ENCODE measurements at regions not wholly inside any gene's neighbourhood (a gene's known extent, or its start where the extent isn't known, plus 50 kb on each side); places are given as distances from the start of the nearest gene placed in this dataset.

DNA sequence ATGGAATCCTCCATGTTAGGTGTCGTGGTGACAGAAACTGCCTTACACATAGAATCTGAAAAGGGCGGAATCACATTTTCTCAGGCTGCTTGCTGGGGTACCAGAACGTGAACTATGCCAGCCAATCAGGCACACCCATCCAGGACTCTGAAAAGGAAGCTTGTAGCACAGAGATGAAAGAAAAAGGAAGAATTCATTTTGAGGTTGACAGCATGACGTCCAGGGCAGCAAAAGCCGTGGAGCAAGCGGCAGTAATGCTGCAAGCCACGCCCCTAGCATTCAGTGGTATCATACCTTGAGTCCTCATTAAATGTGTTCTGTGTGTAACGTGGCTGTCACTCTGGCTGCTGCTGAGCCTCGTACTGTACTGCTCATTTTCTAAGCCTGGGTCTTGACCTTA is 304.0 kb downstream of the DYSF start:
- H3K27me3 ChIP-seq (ENCODE audit: control insufficient read depth, insufficient read depth, low read length), result no peaks in the 10 kb centered on the region
- H3K9ac ChIP-seq (ENCODE audit: low read length), result no peak overlapping the region
- H3K4me1 ChIP-seq (ENCODE audit: control insufficient read depth, insufficient read depth, low read length), result no peaks in the 10 kb centered on the region
- H3K4me3 ChIP-seq (ENCODE audit: low read length), result no peak overlapping the region
- no peaks in the 10 kb centered on the region for H3K36me3 ChIP-seq (ENCODE audit: control insufficient read depth, insufficient read depth, low read length)
- no peak overlapping the region for H3K27ac ChIP-seq (ENCODE audit: low read depth, low read length)

DNA sequence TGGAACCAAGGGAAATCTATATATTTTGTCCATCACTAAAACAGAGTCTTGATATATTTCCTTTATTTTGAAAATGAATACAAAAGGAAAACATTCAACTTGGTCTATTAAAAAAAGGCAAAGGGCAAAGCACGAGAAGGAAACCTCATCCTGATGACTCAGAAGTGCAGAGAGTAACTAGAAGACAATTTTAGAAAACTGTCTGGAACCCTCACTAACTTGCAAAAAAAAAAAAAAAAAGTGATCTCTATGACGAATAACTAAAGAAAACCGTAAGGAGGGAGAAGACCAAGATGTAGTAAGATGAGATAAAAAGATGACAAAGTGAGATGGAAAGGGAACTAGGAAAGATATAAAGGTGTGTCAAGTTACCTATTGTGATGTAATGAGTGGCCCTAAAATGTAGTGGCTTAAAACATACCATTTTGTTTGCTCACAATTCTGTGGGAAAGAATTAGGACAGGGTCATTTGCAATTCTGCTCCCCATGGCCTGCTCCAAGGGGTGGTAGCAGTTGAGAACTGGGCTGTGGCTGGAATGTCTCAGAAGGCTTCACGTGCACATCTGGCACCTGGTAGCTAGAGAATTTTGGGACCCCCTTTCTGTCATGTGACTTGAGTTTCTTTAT is 303.0 kb downstream of the DYSF start:
- H3K9ac ChIP-seq (ENCODE audit: low read length), result no peak overlapping the region
- no peak overlapping the region for H3K27ac ChIP-seq (ENCODE audit: low read depth, low read length)
- no peaks in the 10 kb centered on the region for H3K27me3 ChIP-seq (ENCODE audit: control insufficient read depth, insufficient read depth, low read length)
- no peaks in the 10 kb centered on the region for H3K36me3 ChIP-seq (ENCODE audit: control insufficient read depth, insufficient read depth, low read length)
- no peak overlapping the region for H3K4me3 ChIP-seq (ENCODE audit: low read length)
- H3K4me1 ChIP-seq (ENCODE audit: control insufficient read depth, insufficient read depth, low read length), result no peaks in the 10 kb centered on the region

DNA sequence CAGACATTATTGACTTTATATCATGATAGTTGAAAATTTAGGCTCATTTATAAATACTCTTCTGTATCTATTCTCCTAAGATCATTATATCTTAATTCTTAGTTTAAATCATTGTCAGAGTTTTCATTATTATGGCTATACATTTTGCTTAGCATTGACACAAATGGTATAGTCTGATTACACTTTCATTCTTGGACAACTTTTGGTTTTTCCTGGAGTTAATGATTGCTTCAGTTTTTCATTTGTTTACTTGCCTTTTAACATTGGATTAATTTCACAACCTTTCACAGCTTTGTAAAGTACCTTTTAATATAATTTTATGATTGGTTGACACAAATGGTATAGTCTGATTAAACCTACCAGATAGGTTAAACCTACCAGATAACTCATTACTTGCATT is 298.2 kb downstream of the DYSF start:
- Histone ChIP-seq H3K27ac (ENCODE audit: low read depth, low read length) (no peak overlapping the region), H3K4me1 (ENCODE audit: control insufficient read depth, insufficient read depth, low read length) (peaks cover 32% of the 10 kb centered on the region), H3K27me3 (ENCODE audit: control insufficient read depth, insufficient read depth, low read length) (no peaks in the 10 kb centered on the region), H3K9ac (ENCODE audit: low read length) (no peak overlapping the region), H3K4me3 (ENCODE audit: low read length) (no peak overlapping the region), H3K36me3 (ENCODE audit: control insufficient read depth, insufficient read depth, low read length) (no peaks in the 10 kb centered on the region)

DNA sequence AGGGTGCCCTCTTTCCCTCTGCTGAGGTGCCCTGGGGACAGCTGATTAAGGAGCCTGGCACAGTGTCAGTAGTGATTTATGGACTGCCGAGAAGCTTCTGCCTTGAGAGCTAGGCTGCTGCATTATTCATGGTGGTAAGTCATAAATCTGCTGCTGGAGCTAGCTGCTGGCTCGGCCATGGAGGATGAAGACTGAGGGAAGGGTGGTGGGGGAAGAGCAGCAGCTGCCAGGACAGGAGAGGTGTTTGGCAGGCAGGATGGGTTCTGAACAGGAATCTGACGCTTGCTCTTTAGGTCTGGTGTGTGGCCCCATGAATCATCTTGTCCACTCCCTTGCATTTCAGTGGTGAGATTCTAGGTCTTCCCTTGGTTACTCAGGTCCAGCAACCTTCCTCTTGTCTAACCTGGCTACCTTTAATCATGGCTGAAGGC is 296.3 kb downstream of the DYSF start:
- no peak overlapping the region for H3K27ac ChIP-seq (ENCODE audit: low read depth, low read length)
- H3K27me3 ChIP-seq (ENCODE audit: control insufficient read depth, insufficient read depth, low read length), result no peaks in the 10 kb centered on the region
- H3K9ac ChIP-seq (ENCODE audit: low read length), result no peak overlapping the region
- H3K4me1 ChIP-seq (ENCODE audit: control insufficient read depth, insufficient read depth, low read length), result peaks cover 33% of the 10 kb centered on the region
- no peaks in the 10 kb centered on the region for H3K36me3 ChIP-seq (ENCODE audit: control insufficient read depth, insufficient read depth, low read length)
- H3K4me3 ChIP-seq (ENCODE audit: low read length), result no peak overlapping the region

DNA sequence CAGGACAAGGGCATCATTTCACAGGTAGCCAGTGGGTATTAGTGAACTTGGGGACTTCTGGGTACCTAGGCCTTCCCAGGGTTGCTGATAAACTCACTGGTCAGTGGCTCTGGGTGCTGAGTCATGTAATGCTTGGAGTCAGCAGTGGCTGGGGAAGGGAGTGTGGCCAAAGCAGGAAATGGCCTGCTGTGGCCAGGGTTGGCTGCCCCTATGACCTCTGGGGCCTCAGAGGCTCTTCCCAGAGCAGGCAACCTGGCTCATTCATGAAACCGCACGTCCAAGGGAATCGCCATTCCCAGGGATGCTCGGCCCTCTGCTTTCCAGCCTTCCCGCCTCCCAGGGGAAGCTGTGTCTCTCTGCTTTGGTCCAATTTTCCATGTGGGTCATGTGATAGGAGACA is 294.9 kb downstream of the DYSF start:
- H3K27me3 ChIP-seq (ENCODE audit: control insufficient read depth, insufficient read depth, low read length), result no peaks in the 10 kb centered on the region
- no peak overlapping the region for H3K9ac ChIP-seq (ENCODE audit: low read length)
- peaks cover 33% of the 10 kb centered on the region for H3K4me1 ChIP-seq (ENCODE audit: control insufficient read depth, insufficient read depth, low read length)
- peak overlapping the region; percentile 74 for H3K27ac ChIP-seq (ENCODE audit: low read depth, low read length)
- no peak overlapping the region for H3K4me3 ChIP-seq (ENCODE audit: low read length)
- H3K36me3 ChIP-seq (ENCODE audit: control insufficient read depth, insufficient read depth, low read length), result no peaks in the 10 kb centered on the region

DNA sequence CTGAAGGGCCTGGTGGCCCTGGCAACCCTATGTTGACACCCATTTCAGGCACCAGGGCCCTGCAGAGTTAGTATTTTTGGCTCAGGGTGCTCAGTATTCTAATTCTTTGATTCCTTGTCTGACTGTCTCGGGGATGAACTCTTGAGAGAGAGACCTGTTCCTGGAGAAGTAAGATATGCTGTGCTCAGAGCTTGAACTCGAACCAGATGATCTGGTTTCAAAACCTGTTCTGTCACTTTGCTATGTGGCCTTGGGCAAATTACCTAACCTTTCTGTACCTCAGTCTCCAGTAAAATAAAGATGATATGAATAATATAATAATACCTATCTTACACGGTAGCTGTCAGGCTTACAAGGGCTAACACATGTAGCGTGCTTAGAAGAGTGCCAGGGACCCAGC is 294.2 kb downstream of the DYSF start:
- Histone ChIP-seq H3K4me1 (ENCODE audit: control insufficient read depth, insufficient read depth, low read length) (peaks cover 38% of the 10 kb centered on the region), H3K9ac (ENCODE audit: low read length) (no peak overlapping the region), H3K27me3 (ENCODE audit: control insufficient read depth, insufficient read depth, low read length) (no peaks in the 10 kb centered on the region), H3K27ac (ENCODE audit: low read depth, low read length) (peak overlapping the region; percentile 74), H3K36me3 (ENCODE audit: control insufficient read depth, insufficient read depth, low read length) (no peaks in the 10 kb centered on the region), H3K4me3 (ENCODE audit: low read length) (no peak overlapping the region)

DNA sequence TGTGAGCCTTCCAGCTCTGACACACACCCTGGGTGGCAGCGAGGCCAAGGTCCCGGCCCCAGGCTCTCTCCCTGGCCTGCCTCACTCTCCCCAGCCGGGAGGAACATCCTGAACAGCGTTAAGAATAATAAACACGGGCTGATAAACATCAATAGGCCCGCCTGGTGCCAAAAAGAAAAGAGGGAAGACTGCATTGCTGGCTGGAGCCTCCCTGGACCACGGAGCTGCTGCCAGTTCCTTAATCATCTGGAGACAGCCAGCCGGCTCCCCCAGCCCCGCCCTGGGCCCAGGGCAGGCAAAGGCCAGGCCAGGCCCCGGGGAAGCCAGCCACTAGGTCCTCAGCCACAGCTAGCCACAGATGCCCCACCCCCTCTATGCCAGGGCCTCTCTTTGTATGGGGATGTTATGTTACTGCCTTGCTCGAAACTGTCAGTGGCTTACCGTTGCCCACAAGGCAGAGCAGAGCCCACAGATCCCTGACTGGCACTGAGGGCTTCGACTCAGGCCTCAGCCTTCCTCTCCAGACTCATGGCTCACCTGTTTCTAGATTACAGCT is 293.7 kb downstream of the DYSF start:
- Histone ChIP-seq H3K27ac (ENCODE audit: low read depth, low read length) (peak overlapping the region; percentile 74), H3K36me3 (ENCODE audit: control insufficient read depth, insufficient read depth, low read length) (no peaks in the 10 kb centered on the region), H3K4me3 (ENCODE audit: low read length) (no peak overlapping the region), H3K27me3 (ENCODE audit: control insufficient read depth, insufficient read depth, low read length) (no peaks in the 10 kb centered on the region), H3K9ac (ENCODE audit: low read length) (no peak overlapping the region), H3K4me1 (ENCODE audit: control insufficient read depth, insufficient read depth, low read length) (peaks cover 42% of the 10 kb centered on the region)

DNA sequence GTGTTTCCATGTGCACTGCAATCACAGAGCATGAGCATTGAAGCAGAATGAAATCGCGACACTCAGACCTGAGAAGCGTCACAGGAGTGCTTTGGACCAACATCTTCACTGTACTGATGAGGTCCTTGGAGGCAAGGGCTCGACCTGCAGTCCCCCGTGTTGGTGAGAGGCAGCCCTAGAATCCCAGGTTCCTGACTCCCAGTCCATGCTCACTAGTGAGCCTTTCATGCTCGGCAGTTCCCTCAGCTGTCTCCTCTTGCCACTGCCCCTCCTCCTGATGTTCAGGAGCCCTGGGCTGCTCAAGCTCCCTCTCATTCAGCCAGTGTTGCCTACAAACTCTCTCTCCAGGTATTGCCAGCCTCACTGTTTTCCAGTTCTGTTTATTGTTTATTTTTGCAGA is 291.4 kb downstream of the DYSF start:
- Histone ChIP-seq H3K36me3 (ENCODE audit: control insufficient read depth, insufficient read depth, low read length) (no peaks in the 10 kb centered on the region), H3K27me3 (ENCODE audit: control insufficient read depth, insufficient read depth, low read length) (no peaks in the 10 kb centered on the region), H3K9ac (ENCODE audit: low read length) (no peak overlapping the region), H3K4me3 (ENCODE audit: low read length) (no peak overlapping the region), H3K4me1 (ENCODE audit: control insufficient read depth, insufficient read depth, low read length) (peaks cover 36% of the 10 kb centered on the region), H3K27ac (ENCODE audit: low read depth, low read length) (no peak overlapping the region)

DNA sequence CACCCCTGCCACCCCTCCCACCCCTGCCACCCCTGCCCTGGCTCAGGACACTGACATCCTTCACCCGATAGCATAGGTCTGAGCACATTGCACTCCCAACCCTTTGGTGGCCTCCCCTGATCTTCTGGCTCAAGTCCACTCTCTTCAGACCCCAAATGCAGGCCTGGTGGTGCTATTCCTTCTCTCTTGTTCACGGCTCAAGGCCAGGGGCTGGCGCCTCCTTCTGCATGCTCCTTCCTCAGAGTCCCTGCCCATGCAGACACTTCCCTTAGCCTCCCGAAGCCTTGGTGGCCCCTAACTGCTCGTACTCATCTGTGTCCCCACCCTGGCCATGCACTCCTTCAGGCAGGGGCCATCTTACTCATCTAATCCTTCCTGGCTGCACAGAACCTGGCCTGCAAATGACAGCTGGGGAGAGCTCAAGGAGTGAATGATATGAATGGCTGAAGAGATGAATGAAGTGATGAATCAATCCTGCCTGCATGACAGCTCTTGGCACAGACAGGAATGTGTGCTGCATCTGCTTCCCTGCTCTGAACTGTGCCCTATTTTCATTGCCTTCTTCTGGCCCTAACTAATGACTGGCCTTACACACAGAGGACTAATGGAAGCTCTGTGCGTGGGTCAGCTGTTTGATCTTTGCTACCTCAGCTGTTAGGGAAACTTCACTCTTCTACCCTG is 290.8 kb downstream of the DYSF start:
- Histone ChIP-seq H3K27me3 (ENCODE audit: control insufficient read depth, insufficient read depth, low read length) (no peaks in the 10 kb centered on the region), H3K36me3 (ENCODE audit: control insufficient read depth, insufficient read depth, low read length) (no peaks in the 10 kb centered on the region), H3K4me1 (ENCODE audit: control insufficient read depth, insufficient read depth, low read length) (peaks cover 30% of the 10 kb centered on the region), H3K4me3 (ENCODE audit: low read length) (no peak overlapping the region), H3K9ac (ENCODE audit: low read length) (no peak overlapping the region), H3K27ac (ENCODE audit: low read depth, low read length) (no peak overlapping the region)

DNA sequence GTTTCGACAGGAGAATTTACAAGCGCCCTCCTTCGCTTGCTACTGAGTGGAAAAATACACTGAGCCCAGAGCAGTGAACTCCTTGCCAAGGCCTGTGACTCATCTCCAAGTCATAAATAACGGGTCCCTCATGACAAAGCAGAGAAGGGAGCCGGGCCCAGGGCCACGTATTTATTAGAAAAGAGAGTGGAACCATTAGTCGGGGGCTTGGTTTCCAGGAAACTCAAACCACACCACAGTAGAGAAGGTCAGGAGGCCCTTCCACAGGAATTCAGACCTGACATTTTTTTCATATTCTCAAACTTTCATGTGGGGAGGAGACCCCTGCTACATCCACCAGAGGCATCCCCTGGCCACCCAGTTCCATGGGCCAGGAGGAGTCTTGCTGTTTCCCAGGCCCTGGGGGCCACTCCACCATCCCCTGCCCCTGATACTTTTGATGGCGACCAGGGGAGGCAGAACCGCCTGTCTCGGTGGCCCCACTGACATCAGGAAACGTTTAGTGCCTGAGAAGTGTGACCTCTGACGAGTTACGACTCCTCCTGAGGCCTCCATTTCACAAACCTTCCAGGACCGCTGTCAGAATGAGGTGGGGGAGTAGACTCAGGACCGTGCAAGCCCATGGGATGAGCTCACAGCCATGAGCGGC is 289.7 kb downstream of the DYSF start:
- Histone ChIP-seq H3K9ac (ENCODE audit: low read length) (no peak overlapping the region), H3K36me3 (ENCODE audit: control insufficient read depth, insufficient read depth, low read length) (no peaks in the 10 kb centered on the region), H3K4me3 (ENCODE audit: low read length) (no peak overlapping the region), H3K4me1 (ENCODE audit: control insufficient read depth, insufficient read depth, low read length) (peaks cover 25% of the 10 kb centered on the region), H3K27me3 (ENCODE audit: control insufficient read depth, insufficient read depth, low read length) (no peaks in the 10 kb centered on the region), H3K27ac (ENCODE audit: low read depth, low read length) (peak overlapping the region; percentile 75)

DNA sequence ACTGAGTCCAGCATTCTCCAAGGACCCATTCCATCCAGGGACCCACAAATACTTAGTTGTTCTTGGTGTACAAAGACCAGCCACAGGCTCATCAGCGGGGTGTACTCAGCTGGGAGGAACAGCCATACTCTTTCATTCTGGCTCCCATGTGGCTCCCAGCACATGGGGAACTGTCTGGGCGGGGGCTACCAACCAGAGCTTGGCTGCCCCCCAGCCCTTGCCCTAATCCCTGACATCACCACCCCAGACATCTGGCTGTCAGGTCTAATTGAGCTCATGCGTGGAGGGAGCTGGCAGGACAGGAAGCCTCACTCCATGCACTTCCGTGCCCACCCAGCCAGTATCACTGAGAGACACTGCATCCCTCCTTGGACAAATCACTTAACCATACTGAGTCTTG is 283.6 kb downstream of the DYSF start:
- Histone ChIP-seq H3K4me1 (ENCODE audit: control insufficient read depth, insufficient read depth, low read length) (no peaks in the 10 kb centered on the region), H3K9ac (ENCODE audit: low read length) (no peak overlapping the region), H3K27ac (ENCODE audit: low read depth, low read length) (no peak overlapping the region), H3K27me3 (ENCODE audit: control insufficient read depth, insufficient read depth, low read length) (no peaks in the 10 kb centered on the region), H3K4me3 (ENCODE audit: low read length) (no peak overlapping the region), H3K36me3 (ENCODE audit: control insufficient read depth, insufficient read depth, low read length) (no peaks in the 10 kb centered on the region)

DNA sequence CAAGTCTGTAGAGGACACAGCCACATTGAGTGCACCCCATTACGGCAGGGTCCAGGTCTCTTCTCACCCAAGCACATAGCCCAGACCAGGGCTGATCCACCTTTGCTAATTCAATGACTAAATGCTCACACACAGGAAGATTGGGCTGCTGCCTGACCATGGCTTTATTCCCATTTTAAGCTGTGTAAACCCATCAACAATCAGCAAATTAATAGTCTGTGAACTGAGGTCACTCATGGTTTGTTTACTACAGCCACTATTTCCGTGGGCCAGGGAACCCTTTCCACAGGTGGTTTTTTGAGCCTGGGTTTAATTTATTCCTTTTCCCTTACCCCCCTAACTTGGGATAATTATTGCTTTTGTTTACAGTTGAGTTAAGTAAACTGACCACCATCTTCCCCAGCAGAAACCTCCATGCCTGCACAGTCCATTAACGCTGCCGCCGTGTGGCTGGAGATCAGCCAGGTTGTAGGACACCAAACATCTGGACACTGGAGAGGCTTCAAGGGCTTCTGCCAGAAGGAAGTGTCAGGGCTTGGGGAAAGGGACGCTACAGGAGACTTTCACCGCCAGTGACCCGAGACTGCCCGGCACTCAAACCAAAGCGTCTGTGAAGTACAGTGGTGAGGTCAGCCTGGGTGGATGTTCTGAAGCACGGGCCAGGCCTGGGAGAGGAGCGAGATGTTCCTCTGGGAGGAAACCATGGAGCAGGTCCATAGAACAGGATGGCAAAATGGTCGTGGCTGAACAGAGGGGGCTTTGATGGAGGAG is 282.9 kb downstream of the DYSF start:
- Histone ChIP-seq H3K36me3 (ENCODE audit: control insufficient read depth, insufficient read depth, low read length) (no peaks in the 10 kb centered on the region), H3K27me3 (ENCODE audit: control insufficient read depth, insufficient read depth, low read length) (no peaks in the 10 kb centered on the region), H3K9ac (ENCODE audit: low read length) (no peak overlapping the region), H3K4me3 (ENCODE audit: low read length) (no peak overlapping the region), H3K4me1 (ENCODE audit: control insufficient read depth, insufficient read depth, low read length) (no peaks in the 10 kb centered on the region), H3K27ac (ENCODE audit: low read depth, low read length) (no peak overlapping the region)

Data from rectal smooth muscle tissue (tissue), 1 donor.